GM21423 (cell line): ENCODE measurements at regions not wholly inside any gene's neighbourhood (a gene's known extent, or its start where the extent isn't known, plus 50 kb on each side); places are given as distances from the start of the nearest gene placed in this dataset.
"Not testable (repeated sequence)": the region's sequence is repeated elsewhere in the genome, so short reads cannot be mapped to it uniquely, and the experiment has no call there.

Experiments used
- ATAC-seq: cut with Tn5 transposase; IDR thresholded peaks from one replicate; pipeline ENCODE4 v1.9.1; 2021; ENCODE audit warnings: mild to moderate bottlenecking, moderate library complexity; ENCODE audit not compliant: unreplicated experiment

- no peak for ATAC-seq
Measured at GRCh38 chr1:209132736-209133467, 450.6 kb upstream of the CAMK1G start.

GRCh38 chr1:209134001-209134400 lies 449.5 kb upstream of the CAMK1G start:
- no peak for ATAC-seq

GRCh38 chr1:209143916-209144315 lies 439.6 kb upstream of the CAMK1G start:
- no peak for ATAC-seq

GRCh38 chr1:209150114-209150513 lies 433.4 kb upstream of the CAMK1G start:
- no peak for ATAC-seq

- ATAC-seq = no peak
Measured at GRCh38 chr1:209153411-209153810, 430.1 kb upstream of the CAMK1G start.

- ATAC-seq = no peak
Measured at GRCh38 chr1:209154912-209155311, 428.6 kb upstream of the CAMK1G start.

GRCh38 chr1:209155546-209155945 lies 428.0 kb upstream of the CAMK1G start:
- ATAC-seq = no peak

GRCh38 chr1:209156991-209157390 lies 426.5 kb upstream of the CAMK1G start:
- ATAC-seq = no peak

GRCh38 chr1:209157546-209158249 lies 425.8 kb upstream of the CAMK1G start:
- ATAC-seq = no peak

GRCh38 chr1:209158851-209159250 lies 424.7 kb upstream of the CAMK1G start:
- ATAC-seq = no peak

GRCh38 chr1:209160230-209160629 lies 423.3 kb upstream of the CAMK1G start:
- ATAC-seq = no peak

- ATAC-seq = no peak
Measured at GRCh38 chr1:209162651-209163050, 420.9 kb upstream of the CAMK1G start.

GRCh38 chr1:209168204-209168603 lies 415.3 kb upstream of the CAMK1G start:
- ATAC-seq = no peak

GRCh38 chr1:209171151-209171550 lies 412.4 kb upstream of the CAMK1G start:
- no peak for ATAC-seq

- no peak for ATAC-seq
Measured at GRCh38 chr1:209172286-209172685, 411.2 kb upstream of the CAMK1G start.

GRCh38 chr1:209172792-209173542 lies 410.5 kb upstream of the CAMK1G start:
- ATAC-seq = not testable (repeated sequence)

- ATAC-seq = not testable (repeated sequence)
Measured at GRCh38 chr1:209173796-209174195, 409.7 kb upstream of the CAMK1G start.

GRCh38 chr1:209176866-209177430 lies 406.6 kb upstream of the CAMK1G start:
- no peak for ATAC-seq

- no peak for ATAC-seq
Measured at GRCh38 chr1:209183195-209183594, 400.3 kb upstream of the CAMK1G start.

GRCh38 chr1:209187589-209187988 lies 395.9 kb upstream of the CAMK1G start:
- no peak for ATAC-seq

GRCh38 chr1:209190591-209191261 lies 392.8 kb upstream of the CAMK1G start:
- ATAC-seq = peak; percentile 91
